ENCODE measurements at regions not wholly inside any gene's neighbourhood (a gene's known extent, or its start where the extent isn't known, plus 50 kb on each side); places are given as distances from the start of the nearest gene placed in this dataset.
"Not testable (repeated sequence)": the region's sequence is repeated elsewhere in the genome, so short reads cannot be mapped to it uniquely, and the experiment has no call there.

DNA sequence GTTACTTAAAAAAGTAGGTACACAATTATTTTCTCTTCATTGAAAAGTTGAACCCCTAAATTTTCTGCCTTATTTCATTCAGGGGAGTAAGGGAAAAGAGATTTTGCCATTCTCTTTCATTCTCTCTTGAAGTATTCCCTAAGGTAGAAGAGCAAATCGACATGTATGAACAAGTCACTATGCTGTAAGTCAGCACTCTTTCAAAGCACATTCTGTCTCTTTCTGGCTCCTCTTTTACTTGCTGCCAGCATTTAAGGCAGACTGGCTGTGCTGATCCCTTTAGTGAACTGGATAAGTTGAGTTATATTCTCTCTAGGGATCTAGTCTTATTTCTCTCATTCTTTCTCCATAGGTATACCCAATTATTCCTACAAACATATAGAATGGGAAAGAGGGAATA is 222.3 kb upstream of the ZWINT start:
- DNase-seq (ENCODE audit: low read depth in 2 of 3, low spot score in 2 of 3), result no peak

DNA sequence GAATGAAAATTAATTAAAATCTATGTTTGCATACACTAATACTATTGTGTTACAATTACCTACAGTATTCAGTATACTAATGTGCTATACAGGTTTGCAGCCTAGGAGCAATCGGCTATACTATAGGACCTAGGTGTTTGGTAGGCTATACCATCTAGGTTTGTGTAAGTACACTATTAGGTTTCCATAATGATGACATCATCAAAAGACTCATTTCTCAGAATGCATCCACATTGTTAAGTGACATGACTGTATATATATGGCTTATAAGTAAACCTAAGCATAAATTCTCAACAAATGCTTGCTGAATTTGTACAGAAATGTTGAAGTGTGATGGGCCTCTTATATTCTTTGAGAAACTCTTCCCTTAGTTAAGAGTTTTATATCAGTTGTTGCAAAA is 206.5 kb upstream of the ZWINT start:
- DNase-seq (ENCODE audit: low read depth in 2 of 3, low spot score in 2 of 3), result no peak

DNA sequence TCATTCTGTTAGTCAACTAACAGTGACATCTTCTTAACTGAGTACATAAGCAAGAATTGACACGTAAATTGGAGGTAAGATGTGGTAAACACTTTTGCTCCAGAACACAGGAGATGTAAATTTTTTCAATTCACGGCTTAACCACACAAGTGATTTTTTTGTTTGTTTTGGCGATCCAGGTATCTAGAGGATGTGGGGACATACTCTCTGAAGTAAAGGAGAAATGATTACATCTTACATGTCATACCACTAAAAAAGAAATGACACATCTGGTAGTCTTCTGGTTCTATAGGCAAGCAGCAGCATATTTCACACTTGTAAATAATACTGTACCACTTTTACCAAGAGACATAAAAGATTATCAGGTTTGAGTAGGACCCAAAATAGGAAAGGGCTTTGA is 200.3 kb upstream of the ZWINT start:
- DNase-seq (ENCODE audit: low read depth in 2 of 3, low spot score in 2 of 3), result no peak

DNA sequence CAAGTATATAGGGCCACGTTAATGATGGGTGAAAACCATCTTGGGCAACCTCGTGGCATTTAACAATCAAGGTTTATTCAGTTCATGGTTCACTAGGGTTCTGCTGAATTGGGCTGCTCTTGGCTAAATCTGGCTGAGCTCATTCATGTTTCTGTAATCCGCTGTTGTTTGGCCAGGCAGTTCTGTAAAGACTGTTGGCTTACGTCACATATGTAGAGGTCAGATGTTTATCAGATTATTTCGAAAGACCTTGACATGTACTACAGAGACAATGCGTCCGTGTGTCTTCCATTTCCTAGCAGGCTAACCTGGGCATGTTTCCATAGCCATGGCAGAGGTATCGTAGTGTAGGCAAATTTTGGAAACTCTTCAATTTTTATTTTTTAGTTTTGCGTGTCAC is 190.0 kb upstream of the ZWINT start:
- no peak for DNase-seq (ENCODE audit: low read depth in 2 of 3, low spot score in 2 of 3)

DNA sequence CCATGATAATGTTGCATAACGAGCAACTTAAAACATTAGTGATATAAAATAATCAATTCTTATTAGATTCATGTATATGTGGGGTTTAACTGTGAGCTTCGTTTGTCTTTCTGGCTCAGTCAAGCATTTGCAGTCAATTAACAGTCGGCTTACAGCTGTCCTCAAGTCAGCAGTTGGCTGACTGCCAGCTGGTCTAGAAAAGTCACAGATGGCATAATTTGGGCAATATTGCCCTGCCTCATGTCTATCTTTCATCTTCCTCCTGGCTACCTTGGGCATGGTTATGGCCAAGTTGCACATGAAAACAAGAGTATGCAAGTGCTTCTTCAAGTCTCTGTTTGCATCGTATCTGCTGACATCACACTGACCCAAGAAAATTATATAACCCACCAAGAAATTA is 186.1 kb upstream of the ZWINT start:
- no peak for DNase-seq (ENCODE audit: low read depth in 2 of 3, low spot score in 2 of 3)

DNA sequence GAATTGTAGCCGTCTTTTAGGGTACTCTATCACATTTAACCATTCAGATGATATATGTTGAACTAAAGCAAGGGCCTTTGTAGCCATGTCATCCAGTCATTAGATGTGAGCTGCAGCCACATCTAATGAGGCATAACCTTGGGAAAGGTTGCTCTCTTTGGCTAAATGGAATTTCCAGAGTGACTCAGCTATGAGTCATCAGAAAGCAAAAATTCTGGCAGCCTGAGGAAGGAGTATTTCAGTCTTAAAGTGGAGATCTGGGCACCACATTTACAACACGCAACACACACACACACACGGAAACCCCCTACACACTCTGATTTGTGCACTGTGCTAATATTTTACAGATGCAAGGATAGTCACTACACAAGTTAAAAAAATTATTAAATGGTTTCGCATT is 176.9 kb upstream of the ZWINT start:
- DNase-seq (ENCODE audit: low read depth in 2 of 3, low spot score in 2 of 3), result no peak

DNA sequence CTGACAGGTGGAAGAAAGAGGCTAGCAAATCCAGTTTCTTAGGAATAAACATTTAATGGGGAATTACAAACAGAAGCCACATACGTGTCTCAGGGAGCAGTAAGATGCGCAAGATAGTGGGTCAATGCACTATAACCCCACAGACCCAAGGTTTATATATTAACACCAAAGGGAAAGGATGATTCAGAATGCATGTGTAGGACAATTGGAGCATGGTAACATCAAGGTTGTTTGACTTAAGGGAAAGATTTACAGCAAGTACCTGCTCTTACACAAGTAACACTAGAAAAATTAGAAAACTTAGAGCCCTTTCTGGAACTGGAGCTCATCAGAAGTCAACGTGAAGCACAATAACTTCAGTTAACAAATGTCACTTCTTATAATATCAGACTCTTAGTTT is 161.1 kb upstream of the ZWINT start:
- no peak for DNase-seq (ENCODE audit: low read depth in 2 of 3, low spot score in 2 of 3)

DNA sequence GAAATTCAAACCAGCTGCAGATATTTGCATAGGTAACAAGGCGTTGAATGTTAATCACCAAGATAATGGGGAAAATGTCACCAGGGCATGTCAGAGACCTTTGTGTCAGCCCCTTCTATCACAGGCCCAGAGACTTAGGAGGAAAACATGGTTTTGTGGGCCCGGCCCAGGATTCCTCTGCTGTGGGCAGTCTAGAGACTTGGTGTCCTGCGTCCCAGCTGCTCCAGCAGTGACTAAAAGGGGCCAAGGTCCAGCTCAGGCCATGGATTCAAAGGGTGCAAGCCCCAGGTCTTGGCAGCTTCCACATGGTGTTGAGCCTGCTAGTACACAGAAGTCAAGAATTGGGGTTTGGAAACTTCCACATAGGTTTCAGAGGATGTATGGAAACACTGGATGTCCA is 147.5 kb upstream of the ZWINT start:
- DNase-seq (ENCODE audit: low read depth in 2 of 3, low spot score in 2 of 3), result no peak

DNA sequence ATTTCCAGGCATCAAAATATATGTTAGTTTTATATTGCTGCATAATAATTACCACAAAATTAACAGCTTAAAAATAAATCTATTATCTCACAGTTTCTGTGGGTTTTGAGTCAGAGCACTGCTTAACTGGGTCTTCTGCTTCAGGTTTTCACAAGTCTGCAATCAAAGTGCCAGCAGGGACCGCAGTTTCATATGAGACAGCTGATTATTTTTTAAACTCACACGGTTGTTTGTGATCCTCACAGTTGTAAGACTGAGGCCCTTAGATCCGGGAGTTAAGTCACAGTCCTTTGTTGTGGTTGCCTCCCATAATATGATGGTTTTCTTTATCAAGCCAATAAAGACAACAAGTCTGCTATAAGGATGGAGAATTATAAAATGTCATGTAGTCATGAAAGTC is 146.0 kb upstream of the ZWINT start:
- no peak for DNase-seq (ENCODE audit: low read depth in 2 of 3, low spot score in 2 of 3)

DNA sequence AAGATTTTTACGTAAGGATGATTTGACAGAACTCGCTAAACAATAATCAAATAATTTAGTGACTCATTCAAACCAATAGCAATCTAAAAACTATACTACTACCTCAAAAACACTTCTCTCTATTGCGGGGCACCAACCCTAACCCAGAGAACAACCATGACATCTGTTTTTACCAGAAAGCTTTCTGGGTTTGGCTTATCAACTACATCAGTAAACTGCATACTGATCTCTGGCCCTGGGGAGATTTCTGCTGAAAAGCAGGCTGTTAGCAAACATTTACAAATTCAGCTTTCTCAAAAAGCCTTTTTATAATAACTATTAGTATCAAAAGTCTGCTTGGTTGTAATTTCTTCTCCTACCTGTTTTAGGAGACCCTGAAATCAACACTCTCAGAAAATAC is 144.5 kb upstream of the ZWINT start:
- DNase-seq (ENCODE audit: low read depth in 2 of 3, low spot score in 2 of 3), result no peak

DNA sequence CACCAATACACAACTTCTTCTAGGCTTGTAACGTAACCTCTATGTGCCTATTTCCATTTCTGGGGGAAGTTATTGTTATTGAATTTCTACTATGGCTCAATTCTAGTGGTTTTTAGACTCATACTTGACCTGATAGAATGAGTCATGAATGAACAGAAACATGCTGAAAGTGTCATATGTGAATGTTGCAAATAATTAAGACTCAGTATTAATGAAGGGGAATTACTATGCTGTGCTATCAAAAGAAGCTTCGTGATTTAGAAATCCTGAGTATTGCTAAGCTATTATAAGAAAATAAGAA is 135.1 kb upstream of the ZWINT start:
- no peak for DNase-seq (ENCODE audit: low read depth in 2 of 3, low spot score in 2 of 3)

DNA sequence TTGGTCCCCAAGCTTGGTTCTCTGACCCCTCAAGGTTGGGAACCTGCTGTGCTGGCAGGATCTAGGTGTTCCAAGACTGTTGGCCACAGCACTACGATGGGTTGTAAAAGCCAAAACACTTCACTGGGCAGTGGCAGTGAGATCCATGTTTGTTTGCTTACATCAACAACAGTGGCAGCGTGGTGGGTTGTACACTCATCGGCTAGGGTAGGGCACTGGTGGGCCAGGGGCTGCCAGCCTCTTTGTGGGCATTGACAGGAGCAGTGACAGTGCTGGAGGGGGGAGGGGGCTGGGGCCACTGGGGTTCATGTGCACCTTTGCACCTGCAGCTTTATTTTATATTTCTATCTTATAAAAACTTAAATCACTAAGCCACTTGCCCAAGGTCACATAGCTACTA is 126.7 kb upstream of the ZWINT start:
- no peak for DNase-seq (ENCODE audit: low read depth in 2 of 3, low spot score in 2 of 3)

DNA sequence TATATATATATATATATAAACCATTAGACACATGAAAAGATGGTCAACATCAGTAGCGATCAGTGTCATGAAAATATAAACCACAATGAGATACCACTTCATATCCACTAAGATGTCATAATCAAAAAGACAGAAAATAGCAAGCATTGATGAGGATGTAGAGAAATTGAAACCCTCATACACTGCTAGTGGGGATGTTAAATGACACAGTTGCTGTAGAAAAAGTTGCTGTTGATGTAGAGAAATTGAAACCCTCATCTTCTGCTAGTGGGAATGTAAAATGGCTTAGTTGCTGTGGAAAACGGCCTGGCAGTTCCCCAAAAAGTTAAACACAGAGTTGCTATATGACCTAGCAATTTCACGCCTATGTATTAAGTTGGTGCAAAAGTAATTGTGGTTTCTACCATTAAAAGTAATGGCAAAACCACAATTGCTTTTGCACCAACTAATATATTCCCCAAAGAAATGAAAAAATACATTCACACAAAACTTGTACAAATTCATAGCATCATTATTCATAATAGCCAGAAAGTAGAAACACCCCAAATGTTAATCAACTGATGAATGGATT is 120.5 kb upstream of the ZWINT start:
- DNase-seq (ENCODE audit: low read depth in 2 of 3, low spot score in 2 of 3), result no peak

DNA sequence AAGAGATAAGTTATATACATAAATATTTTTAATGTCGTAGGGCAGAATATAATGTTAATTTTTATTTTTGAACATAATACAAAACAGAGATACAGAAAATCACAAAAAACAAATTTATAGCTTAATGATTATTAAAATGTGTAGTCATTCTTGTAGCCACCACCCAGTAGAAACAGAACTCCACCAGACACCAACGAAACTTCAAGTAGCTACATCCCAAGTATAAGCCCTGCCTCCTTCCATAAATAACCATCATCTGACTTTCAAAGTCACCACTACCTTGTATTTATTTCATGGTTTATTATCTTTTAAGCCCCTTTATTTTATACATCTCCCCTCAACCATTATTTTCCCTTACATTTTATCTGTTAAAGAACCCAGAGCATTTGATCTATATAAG is 111.9 kb upstream of the ZWINT start:
- DNase-seq (ENCODE audit: low read depth in 2 of 3, low spot score in 2 of 3), result no peak

DNA sequence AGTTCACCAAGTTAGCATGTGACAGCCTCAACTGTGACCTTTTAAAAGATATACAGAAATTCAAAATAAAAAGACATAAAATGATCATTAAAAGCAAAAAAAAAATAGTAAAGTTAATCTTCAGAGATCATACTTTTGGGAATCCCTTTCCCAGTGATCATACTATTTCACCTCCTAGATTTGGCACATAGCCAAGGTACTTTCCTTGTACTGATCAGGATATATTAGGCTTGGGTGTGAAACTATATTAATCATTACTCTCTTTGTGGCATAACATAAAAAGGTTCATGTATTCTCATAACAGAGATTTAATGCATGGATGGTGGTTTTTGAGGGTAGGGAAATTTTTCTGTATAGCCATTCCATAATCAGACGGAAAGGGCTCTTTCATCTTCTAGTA is 109.6 kb upstream of the ZWINT start:
- DNase-seq (ENCODE audit: low read depth in 2 of 3, low spot score in 2 of 3), result no peak

DNA sequence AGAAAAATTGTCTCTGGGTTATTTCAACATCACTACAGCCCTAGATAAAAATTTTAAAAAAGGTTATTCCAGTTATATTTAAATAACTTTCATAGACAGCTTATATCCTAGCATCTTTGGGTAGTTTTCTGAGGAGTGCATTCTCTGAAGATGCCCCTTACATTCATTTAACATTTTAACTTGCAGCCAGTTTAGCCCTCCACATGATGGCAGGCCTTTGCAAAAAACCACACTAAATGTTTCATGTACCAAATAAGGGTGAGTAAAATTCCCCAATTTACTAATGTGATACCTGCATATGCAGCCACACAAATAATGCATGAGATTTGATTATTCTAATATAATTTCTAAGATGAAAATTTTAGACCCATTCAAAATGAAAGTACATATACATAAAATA is 108.4 kb upstream of the ZWINT start:
- DNase-seq (ENCODE audit: low read depth in 2 of 3, low spot score in 2 of 3), result no peak

DNA sequence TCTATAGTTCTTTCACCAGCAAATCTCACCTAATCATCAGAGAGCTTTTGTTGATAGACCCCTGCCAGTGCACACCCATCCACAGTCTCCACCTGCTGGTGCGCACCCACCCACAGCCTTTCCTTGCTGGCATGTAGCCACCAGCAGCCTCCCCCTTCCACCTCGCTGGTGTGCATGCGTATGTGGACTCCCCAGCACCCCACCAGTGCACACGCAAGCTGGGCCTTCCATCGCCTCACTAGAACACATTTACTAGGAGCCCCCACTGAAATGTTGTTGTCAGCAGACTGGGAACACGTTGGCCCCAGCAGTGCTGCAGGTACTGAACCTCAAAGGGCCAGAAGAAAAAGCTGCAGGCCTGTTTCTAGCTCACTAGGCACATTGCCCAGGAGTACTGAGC is 104.9 kb upstream of the ZWINT start:
- no peak for DNase-seq (ENCODE audit: low read depth in 2 of 3, low spot score in 2 of 3)

DNA sequence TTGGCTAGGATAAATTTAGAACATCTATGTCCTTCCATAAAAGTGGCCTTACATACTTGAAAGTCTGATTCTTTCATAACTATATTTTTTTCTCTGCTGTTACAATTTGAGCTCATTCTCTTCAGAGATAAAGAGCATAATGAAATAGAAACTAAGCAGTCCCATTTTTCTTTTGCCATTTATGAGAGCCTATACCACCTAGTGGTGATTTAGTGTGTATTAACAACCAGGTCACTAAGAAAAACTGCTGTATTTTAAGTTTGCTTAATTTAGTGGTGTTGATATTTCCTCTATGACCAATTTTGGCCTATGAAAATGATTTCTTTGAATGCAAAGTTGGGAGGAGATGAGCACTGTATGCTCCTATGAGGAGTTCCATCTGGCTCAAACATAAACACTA is 88.7 kb upstream of the ZWINT start:
- no peak for DNase-seq (ENCODE audit: low read depth in 2 of 3, low spot score in 2 of 3)

DNA sequence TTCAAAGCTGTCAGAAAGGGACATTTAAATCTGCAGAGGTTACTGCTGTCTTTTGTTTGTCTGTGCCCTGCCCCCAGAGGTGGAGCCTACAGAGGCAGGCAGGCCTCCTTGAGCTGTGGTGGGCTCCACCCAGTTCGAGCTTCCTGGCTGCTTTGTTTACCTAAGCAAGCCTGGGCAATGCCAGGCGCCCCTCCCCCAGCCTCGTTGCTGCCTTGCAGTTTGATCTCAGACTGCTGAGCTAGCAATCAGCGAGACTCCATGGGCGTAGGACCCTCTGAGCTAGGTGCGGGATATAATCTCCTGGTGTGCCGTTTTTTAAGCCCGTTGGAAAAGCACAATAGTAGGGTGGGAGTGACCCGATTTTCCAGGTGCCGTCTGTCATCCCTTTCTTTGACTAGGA is 86.6 kb upstream of the ZWINT start:
- not testable (repeated sequence) for DNase-seq (ENCODE audit: low read depth in 2 of 3, low spot score in 2 of 3)

DNA sequence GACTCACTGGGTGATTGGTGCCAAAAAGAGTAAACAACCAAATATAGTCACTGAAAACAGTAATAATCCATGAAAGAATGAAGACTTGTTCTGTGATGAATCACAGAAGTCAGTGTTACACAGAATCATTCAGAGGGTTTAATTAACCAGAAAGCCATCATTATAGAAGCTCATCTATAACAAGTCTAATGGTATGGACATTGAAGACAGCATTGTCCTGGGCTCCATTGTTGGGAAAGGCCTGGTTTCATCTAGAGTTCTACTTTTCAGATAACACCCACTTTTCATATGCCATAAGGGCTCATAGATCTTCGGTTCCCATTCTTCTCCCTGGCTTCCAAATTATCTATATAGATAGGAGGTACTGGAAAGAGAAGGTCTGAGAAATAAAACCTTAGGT is 80.3 kb upstream of the ZWINT start:
- DNase-seq (ENCODE audit: low read depth in 2 of 3, low spot score in 2 of 3), result not testable (repeated sequence)

Measured in hematopoietic multipotent progenitor cell (in vitro differentiated cells).